Spleen (tissue), 7 donors: ENCODE measurements at regions not wholly inside any gene's neighbourhood (a gene's known extent, or its start where the extent isn't known, plus 50 kb on each side); places are given as distances from the start of the nearest gene placed in this dataset.

Experiments used
- POLR2A ChIP-seq, 3 donors: fragments of 450-650 bp; IDR thresholded peaks; one replicate each; pipeline ENCODE4 v1.5.1; 2017; ENCODE audit warnings: antibody characterized with exemption in 3 of 3, mild to moderate bottlenecking in 1 of 3
- POLR2AphosphoS5 ChIP-seq, 3 donors: sonication (generic); formaldehyde crosslinking; IDR thresholded peaks; one replicate each; pipeline ENCODE4 v1.5.1; 2017; ENCODE audit warnings: antibody characterized with exemption in 3 of 3
- TF ChIP-seq, protein P1 (sequence below), 11 experiments: fragments of 200-600 bp in 7 of 11; fragments of 450-650 bp in 4 of 11; sonication (generic) in 4 of 11; IDR thresholded peaks in 8 of 11; conservative IDR thresholded peaks in 3 of 11; 1 replicate in 7 of 11; 2 replicates in 4 of 11; pipeline versions ENCODE4 v1.4.0 to v1.8.0; 2016 to 2021; ENCODE audit warnings: antibody characterized with exemption in 11 of 11, inconsistent platforms in 4 of 11, mild to moderate bottlenecking in 1 of 11
- donor health status: DM: no; HTN: no; CAD: no; lungs with moderate emphysema.
- donor health status: DM: no; HTN: no; CAD: no.
- donor health status: DM: no; HTN: no; CAD: no.

DNA sequence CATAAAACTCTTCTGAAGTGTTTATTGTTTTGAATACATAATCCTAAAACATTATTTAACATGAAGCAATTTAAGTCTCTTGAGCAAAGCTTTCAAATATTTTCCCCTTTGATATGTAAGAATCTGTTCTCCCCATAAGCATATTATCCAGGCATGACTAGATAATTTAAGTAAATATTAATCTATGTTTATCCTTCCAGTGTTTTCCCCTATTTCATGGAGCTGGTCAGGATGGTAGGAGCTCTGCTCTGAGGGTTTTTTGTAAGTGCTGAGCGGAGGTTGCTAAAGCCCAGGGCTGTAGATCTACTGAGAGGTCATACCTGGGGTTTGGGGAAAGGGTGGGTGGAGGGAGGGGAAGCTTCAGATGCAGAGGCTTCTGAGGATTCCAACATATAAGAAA lies 258.9 kb upstream of the SFRP2 start:
- TF ChIP-seq, protein P1, sequence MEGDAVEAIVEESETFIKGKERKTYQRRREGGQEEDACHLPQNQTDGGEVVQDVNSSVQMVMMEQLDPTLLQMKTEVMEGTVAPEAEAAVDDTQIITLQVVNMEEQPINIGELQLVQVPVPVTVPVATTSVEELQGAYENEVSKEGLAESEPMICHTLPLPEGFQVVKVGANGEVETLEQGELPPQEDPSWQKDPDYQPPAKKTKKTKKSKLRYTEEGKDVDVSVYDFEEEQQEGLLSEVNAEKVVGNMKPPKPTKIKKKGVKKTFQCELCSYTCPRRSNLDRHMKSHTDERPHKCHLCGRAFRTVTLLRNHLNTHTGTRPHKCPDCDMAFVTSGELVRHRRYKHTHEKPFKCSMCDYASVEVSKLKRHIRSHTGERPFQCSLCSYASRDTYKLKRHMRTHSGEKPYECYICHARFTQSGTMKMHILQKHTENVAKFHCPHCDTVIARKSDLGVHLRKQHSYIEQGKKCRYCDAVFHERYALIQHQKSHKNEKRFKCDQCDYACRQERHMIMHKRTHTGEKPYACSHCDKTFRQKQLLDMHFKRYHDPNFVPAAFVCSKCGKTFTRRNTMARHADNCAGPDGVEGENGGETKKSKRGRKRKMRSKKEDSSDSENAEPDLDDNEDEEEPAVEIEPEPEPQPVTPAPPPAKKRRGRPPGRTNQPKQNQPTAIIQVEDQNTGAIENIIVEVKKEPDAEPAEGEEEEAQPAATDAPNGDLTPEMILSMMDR (IDR thresholded peaks at IDR 0.05 in 8 of 11, conservative IDR thresholded peaks at IDR 0.05 in 3 of 11): no peak
- TF ChIP-seq POLR2A (IDR thresholded peaks at IDR 0.05) (no peak), POLR2AphosphoS5 (IDR thresholded peaks at IDR 0.05) (no peak)
